ENCODE measurements at regions not wholly inside any gene's neighbourhood (a gene's known extent, or its start where the extent isn't known, plus 50 kb on each side); places are given as distances from the start of the nearest gene placed in this dataset.

DNA sequence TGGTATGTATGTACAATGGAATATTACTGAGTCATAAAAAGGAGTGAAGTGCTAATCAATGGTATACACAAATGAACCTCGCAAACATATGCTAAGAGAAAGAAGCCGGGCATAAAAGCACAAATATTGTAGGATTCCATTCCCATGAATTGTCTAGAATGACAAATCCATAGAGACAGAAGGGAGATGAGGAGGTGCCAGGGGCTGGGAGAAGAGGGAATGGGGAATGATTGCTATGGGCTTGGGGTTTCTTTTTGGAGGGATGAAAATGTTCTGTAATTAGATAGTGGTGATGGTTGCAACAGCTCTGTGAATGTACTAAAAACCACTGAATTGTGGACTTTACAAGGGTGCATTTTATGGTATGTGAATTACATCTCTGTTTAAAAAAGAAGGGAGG is 73.5 kb downstream of the GLI2 start:
- no peak for DNase-seq (ENCODE audit: low read depth)

DNA sequence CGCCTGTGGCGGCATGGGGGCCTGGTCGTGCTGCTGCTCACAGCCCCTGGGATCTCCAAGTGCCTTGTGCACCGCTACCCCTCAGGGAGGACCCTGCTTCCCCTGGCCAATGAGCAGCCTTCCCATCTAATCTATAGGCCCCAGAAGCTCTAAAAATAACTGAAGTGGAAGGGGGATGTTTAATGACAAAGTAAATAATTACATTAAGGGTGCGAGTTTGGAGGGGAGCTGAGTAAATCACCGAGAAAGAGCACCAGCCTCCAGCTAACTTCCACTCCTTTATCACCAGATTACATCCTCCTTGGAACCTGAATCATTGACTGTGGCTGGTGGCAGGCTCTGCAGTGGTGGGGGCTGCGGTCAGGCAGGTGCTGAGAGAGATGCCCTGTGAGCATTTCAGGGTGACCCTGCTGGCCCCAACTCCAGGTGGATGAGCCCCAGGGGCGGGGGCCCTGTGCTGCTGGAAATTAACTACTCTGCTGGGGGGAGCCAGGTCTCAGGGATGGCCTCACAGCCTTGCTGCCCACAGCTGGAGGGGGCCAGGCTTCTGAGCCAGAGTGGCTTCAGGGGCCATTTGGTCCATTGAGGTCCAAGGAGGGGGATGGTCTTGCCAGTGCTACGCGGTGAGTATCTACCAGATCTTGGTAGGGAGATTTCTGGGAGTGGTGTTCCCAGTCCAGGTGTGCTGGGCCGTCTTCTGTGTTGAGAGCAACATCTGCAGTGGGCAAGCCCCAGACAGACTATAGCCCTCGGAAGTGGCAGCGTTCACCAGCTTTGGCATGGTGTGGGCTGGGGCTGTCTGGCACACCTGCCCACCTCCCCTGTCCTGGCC is 74.2 kb downstream of the GLI2 start:
- no peak for DNase-seq (ENCODE audit: low read depth)

DNA sequence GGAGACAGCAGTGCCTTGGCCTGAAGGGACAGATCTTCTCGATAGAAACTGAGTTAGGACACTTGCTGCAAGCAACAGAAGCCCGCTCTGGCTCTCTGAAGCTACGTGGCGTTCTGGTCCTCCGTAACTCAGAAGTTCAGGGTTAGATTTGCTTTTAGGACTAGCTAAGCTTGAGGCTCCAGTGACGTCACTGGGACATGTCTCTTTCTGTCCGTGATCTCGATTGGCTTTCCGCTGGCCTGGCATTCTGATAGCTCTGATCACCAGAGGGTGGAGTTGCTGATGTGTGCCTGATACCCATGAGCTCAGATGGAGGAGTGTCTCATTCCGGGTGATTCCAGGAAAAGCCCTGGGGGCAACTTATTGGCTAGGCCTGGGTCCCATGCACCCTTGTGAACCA is 75.0 kb downstream of the GLI2 start:
- DNase-seq (ENCODE audit: low read depth), result no peak

DNA sequence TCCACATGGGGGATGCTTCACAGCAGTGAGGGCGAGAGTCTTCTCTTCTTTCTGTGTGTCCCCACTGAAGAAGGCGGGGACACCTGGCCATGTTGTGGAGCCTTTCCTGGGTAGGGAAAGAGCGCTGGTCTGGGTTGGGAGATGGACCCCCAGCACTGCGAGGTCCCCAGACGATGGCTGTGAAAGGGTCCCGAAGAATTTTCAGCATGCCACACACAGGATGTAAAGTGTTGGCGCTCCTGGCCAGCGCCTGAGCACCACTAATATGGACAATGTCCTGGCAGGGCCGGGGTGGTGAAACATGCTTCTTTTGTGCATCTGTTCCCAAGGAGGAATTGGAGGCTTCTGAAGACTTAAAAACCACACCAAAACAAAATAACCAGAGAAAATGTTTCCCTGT is 77.2 kb downstream of the GLI2 start:
- no peak for DNase-seq (ENCODE audit: low read depth)

DNA sequence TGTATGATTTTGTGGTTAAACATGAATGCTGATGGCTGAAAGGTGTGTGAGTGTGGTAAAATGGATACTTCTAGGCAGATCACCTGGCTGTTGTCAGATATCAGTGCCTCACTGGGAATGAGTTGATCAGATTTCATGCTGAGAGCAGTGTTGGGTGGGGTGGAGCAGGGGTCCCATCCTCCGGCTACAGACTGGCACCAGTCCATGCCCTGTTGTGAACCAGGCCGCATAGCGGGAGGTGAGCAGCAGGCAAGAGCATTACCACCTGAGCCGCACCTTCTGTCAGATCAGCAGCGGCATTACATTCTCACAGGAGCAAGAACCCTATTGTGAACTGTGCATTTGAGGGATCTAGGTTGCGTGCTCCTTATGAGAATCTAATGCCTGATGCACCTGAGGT is 78.7 kb downstream of the GLI2 start:
- no peak for DNase-seq (ENCODE audit: low read depth)

DNA sequence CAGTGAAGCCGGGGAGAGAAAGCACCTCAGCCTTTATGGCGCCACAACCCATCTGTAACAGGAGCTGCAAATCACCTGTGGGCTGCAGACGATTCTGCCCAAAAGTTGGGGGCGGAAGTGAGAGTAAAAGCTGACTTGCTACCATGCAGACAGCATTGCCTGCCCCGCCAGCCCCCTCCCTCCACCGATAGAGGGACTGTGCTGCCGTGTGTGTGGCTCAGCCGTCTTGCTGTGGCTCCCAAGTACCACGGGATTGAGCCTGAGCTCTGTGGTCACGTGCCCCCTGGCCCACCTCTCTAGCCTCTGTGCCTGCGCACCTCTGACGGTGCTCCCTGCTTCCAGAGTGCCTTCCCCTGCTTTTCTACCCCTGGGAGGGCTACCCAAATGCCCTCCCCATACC is 79.6 kb downstream of the GLI2 start:
- DNase-seq (ENCODE audit: low read depth), result no peak

DNA sequence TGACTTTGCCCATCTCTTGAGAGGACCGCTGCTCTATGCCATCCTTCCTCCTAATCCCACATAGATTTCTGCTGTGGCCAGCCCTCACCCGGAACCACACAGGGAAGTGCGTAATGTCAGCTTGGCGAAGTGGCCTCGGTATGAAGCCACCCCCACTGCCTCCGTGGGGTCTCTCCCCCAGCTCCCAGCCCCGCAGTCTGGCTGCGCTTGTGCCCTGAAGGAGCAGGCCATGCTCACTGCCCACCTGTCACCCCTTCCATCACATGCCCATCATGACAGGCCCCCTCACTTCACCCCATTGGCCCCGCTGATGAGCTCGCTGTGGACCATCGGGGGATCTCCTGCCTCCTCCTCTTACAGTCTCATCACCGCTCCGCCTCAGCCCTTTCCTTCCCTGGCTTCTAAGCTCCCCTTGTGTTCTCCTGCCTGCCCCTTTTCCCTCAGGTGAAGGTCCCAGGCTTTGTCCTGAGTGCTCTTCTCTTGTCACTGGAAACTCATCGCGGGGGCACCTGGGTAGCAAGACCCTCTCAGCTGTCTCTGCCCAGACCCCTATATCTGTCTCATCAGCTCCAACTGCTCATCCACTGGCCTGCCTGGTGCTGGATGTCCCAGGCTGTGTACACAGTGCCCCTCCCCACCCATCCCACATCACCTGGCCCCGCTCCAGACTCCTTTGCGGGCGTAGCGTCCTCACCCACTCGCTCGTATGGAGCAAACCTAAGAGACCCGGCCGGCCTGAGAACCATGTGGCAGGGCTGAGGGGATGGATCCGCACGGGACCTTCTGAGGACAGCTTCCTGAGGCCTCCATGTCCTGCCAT is 81.7 kb downstream of the GLI2 start:
- no peak for DNase-seq (ENCODE audit: low read depth)

DNA sequence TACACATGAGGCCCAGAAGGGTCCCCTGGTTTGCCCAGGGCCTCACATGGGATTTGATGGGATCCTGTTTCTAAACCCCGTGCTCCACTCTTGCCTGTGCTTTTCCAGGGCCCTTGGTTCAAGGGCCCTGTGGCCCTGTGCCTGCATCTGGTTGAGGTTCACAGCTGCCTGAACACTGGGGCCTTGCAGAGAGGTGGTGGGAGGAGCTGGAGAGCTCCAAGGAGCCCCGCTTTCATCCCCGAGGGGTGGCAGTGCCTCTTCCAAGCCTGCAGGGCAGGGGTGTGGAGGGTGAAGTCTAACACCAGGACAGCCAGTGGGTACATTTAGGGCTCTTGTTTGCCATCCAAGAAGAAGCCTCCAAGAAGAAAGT is 82.3 kb downstream of the GLI2 start:
- DNase-seq (ENCODE audit: low read depth), result no peak

DNA sequence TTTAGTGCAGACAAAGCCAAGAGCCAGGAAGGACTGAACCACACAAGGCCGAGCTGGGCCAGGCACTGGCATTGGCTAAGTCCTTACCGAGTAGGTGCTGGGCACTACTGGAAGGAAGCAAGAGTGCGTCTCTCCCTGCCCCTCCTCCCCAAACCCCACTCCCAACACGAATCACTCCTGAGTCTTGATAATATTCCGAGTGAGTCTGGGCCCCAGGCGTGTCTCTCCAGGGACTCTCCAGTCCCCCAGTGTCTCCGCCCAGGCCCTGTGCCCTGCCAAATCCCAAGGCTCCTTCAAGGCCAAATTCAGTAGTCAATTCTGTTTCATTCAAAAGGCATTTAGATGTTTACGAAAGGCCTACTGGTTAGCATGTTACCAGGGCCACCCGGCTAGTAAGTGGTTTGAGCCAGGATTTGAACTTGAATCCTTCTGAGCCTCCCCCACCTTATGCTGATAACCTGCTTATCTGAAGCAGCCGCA is 82.8 kb downstream of the GLI2 start:
- peak; percentile 37 for DNase-seq (ENCODE audit: low read depth)

DNA sequence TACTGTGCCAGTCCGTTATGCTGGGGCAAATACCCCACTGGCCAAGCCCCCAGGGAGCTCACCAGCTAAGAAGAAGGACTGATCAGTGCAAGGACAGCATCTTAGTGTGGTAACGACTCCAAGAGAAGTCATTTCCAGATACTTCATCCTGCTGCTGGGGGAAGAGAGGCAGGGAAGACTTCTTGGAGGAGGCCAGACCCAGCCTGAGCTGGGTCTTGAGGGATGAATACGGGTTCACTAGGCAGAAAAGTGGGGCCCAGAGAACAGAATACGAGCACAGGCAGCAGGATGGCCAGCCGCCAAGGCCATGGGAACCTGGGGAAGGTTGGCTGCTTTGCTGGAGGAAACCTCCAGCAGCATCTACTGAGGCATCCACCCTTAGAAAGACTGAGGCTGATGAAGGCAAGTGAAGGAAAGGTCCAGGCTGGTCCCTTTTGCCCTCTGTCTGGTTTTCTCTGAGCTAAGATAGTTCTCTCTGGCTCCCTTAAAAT is 84.1 kb downstream of the GLI2 start:
- no peak for DNase-seq (ENCODE audit: low read depth)

DNA sequence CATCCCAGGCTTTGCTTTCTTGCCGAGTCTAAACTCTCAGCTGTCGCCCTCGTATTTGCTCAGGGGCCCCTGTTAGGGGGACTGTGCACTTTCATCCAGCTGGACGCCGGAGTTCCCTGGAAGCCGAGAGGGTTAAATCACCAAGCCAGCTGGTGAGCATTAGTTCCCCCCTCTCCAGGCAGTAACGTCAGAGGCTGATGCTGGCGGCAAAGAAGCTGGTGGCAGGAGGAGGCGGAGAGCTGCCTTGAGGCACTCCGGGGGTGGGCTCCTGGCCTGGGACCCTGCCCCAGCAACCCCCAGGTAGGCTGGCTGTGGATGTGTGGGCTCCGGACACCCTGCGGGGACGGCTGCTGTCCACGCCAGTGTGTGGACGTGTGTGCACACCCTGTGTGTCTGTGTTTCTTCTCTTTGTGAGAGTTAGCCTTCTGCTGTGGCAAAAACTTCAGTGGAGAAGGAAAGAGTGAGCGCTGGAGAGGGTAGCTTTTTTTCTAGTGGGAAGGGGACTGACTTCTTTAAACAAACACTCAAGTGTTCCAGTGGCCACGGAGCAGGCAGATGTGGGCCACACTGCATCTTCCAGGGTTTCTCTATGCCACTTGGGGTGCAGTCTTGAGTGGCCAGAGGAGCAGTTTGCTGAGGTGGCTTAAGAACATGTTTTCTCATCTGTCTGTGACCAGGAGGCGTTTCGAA is 84.7 kb downstream of the GLI2 start:
- DNase-seq (ENCODE audit: low read depth), result no peak

DNA sequence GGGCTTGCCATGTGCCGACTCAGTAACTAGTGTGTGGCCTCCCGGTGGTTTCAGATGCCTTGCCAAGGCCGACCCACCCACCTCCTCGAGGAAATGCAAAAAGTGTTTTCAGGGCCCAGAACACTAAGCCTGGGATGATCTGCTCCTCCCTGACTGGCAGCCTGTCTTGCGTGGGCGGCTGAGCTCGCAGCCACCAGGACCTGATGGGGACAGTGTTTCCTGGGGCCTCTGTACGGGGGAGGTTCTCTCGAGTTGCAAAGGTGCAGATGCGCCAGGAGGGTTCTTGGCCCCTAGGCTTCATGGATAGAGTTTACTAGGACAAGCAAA is 85.2 kb downstream of the GLI2 start:
- no peak for DNase-seq (ENCODE audit: low read depth)

DNA sequence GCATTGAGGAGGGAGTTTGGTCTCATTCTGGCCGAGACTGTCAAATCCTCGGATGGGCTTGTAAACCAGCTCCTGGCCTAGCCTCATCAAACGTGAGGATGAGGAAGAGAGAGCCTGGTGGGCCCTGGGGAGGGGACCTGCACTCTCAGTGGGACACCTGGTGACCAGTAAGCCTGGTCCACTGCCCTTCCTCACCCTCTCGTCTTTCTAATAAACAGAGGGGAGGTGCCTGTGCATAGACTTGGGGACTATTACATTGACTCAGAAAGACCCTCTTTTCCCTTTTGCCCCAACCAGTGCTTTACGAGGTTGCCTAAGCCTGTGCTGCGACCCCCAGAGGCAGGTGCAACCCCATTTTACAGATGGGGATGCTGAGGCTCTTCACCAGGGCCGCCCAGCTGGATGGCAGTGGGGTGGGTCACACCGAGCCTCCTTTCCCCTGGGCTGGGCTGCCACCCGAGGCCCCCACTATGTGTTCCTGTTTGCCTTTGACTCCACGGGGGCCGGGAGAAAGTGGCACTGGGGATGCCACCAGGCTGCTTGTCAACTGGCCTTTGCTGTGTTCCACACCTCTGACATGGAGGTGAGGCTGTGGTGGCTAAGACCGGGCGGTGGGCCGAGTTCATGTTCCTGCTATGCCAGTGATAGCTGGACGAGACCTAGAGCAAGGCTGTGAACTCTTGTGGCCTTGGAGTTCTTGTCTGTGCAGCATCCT is 85.9 kb downstream of the GLI2 start:
- DNase-seq (ENCODE audit: low read depth), result no peak

DNA sequence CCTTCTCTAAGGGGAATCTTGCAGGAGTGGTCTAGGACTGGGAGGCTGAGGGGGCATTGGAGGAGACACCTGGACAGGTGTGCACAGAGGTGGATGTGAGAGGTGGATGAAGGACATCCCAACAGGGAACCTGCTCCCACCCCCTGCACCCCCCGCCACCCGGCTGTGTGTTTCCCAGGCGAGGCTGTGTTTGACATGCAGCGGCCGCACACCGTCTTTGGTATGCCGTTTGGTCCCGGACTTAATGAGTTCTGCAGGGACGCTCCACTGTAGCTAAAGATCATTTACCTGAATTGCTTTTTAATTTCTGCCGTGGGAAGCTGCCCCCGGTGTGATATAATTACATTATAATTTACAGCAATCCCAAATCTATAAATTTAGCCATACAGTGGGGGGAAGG is 87.3 kb downstream of the GLI2 start:
- no peak for DNase-seq (ENCODE audit: low read depth)

DNA sequence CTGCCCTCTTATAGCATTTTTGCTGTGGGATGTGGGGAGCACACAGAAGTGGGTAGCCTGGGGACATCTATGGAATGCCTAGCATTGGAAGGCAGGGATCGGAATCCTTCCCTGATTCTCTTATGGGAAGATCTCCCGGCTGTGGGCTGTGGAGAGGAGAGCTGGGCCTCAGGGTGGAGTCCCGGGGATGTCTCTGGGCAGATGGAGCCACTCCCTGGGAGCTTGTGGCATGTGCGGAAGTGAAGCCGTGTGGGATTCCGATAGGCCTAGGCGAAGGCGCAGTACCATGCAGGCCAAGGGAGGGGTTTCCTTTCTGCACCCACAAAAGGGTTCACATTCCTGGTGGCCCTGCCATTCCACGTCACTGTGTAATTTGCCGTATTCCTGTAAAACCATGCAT is 87.9 kb downstream of the GLI2 start:
- DNase-seq (ENCODE audit: low read depth), result no peak

DNA sequence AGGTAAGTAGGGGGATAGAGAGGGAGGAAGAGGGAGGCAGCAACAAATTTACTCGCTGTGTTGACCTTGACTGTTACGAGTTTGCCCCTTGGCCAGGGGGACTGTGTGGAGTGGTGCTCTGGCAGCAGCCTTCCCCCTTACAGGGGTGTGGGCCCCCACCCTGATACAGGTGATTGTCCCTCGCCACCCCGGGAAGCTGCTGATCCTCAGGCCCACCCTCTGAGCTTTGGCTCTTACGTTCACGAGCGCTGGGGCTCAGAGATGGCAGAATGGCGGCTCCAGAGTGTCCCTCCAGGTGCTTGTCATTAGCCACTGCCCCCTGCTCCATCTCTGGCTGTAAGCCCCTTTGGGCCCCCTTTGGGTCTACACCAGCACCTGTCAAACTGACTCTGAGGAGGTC is 88.6 kb downstream of the GLI2 start:
- no peak for DNase-seq (ENCODE audit: low read depth)

DNA sequence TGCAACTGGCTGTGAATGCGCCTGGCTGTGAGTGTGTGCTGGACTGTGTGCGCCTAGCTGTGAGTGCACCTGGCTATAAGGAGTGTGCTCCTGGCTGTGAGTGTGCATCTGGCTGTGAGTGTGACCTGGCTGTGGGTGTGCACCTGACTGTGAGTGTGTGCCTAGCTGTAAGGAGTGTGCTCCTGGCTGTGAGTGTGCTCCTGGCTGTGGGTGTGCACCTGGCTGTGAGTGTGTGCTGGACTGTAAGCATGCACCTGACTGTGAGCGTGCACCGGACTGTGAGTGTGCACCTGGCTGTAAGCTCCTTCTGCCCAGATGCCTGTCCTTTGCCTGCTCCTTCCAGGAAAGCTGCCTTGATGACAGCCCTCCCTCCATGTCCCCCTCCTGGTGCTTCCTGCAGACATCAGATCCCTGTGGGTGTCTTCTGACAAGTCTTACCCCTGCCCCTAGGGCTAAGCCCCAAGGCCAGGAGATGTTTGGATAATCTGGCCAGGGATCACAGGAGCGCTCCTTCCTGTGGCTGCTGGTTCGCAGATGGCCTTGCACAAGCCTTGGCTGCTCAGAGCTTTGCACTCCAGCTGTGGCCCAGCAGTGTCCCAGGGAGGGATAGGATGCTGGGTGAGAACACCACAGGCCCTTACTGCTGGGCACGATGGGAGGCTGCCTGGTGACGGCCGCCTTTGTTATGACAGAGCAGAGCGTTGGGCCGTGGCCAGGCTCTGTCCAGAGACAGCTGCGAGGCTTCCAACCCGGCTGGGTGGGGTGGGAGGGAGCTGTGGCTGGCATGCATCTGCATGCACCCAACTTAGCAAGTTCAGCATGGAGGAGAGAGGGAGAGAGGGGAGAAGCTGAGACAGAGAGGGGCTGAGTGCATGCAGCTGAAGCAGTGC is 89.9 kb downstream of the GLI2 start:
- DNase-seq (ENCODE audit: low read depth), result no peak

DNA sequence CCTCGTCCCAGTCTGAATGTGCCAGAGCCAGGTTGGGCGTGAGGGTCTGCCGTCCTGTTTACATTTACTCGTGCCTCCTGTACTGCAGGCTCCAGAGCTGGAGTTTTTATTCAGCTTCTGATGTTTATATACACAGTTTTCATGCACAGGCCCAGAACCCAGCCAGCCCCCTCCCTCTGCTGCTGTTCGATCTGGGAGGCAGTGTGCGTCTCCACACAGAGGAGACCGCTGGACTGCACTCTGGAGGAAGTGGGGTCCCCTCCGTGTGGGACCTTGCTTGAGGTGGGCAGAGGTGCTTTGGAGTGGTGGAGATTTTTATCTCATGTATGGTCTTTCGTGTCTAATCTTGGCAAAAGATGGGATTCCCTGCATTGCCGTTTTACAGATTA is 90.6 kb downstream of the GLI2 start:
- DNase-seq (ENCODE audit: low read depth), result no peak

DNA sequence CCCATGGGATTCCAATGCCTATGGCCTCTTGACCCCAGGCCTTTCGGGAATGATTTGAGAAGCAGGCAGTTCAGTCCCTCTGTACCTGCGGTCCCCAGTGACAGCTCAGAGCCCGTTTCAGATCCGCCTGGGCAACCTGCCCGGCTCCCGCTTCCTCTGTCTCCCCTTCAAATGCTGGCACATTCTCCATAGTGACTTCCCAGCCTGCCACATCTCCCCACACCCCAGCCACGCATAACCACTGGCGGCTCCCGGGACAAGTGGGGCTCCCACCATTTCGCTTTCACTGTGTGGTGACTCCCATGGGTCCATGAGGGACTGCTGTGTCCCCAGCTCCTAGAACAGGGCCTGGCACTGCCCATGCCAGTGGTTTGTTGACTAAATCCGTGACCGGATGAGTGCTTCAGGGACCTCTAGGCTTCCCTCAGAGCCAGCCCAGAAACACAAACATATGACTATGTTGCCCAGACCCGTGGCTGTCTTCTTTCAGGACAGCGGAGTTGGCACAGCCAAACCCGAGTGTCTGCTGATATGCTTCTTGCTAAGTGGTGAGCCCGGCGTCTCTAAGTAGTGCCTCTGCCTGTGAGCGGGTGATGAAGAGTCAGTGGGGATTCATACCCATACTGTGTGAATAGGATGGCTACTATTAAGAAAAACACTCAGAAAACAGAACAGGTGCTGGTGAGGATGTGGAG is 91.2 kb downstream of the GLI2 start:
- no peak for DNase-seq (ENCODE audit: low read depth)

DNA sequence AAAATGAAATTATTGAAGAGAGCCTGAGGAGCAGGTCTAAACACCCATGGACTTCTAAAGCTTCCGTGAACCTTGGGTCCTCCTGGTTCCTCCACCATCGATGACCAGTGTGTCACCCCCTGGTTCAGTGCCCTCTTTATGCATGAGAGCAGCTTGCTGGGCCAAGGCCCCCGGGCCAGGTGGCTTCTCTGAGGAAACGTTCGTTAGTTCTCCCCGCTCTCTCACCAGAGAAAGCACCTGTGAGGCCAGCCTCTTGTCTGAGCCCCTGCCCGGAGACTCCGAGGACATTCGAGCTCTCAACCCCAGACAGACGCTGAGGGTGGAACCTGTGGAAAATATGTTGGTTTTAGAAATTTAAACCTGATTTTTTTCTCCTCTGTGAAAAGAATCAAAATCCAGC is 92.4 kb downstream of the GLI2 start:
- DNase-seq (ENCODE audit: low read depth), result no peak

Data from HT1080 (cell line).